ENCODE measurements at regions not wholly inside any gene's neighbourhood (a gene's known extent, or its start where the extent isn't known, plus 50 kb on each side); places are given as distances from the start of the nearest gene placed in this dataset.
"Not testable (repeated sequence)": the region's sequence is repeated elsewhere in the genome, so short reads cannot be mapped to it uniquely, and the experiment has no call there.

- H3K9me3 ChIP-seq (ENCODE audit: control insufficient read depth, insufficient read depth, low read depth, low read length), result no peaks in the 10 kb centered on the region
These were observed 435.0 kb upstream of the CCDC179 start for GRCh38 chr11:23295241-23295640.

GRCh38 chr11:23308041-23308440 lies 447.8 kb upstream of the CCDC179 start:
- no peak overlapping the region for H3K9ac ChIP-seq (ENCODE audit: low read length)
- no peaks in the 10 kb centered on the region for H3K27me3 ChIP-seq (ENCODE audit: control insufficient read depth, insufficient read depth, low read length)
- no peaks in the 10 kb centered on the region for H3K9me3 ChIP-seq (ENCODE audit: control insufficient read depth, insufficient read depth, low read depth, low read length)
- H3K4me1 ChIP-seq (ENCODE audit: control insufficient read depth, insufficient read depth, low read length), result no peaks in the 10 kb centered on the region
- H3K27ac ChIP-seq (ENCODE audit: low read depth, low read length), result no peak overlapping the region
- H3K36me3 ChIP-seq (ENCODE audit: control insufficient read depth, insufficient read depth, low read length), result no peaks in the 10 kb centered on the region
- no peak overlapping the region for H3K4me3 ChIP-seq (ENCODE audit: low read depth, low read length)

More at GRCh38 chr11:23295241-23295640, 435.0 kb upstream of the CCDC179 start:
- no peak overlapping the region for H3K27ac ChIP-seq (ENCODE audit: low read depth, low read length)
- no peak overlapping the region for H3K9ac ChIP-seq (ENCODE audit: low read length)
- H3K4me3 ChIP-seq (ENCODE audit: low read depth, low read length), result no peak overlapping the region
- H3K36me3 ChIP-seq (ENCODE audit: control insufficient read depth, insufficient read depth, low read length), result no peaks in the 10 kb centered on the region
- no peaks in the 10 kb centered on the region for H3K27me3 ChIP-seq (ENCODE audit: control insufficient read depth, insufficient read depth, low read length)
- no peaks in the 10 kb centered on the region for H3K4me1 ChIP-seq (ENCODE audit: control insufficient read depth, insufficient read depth, low read length)

GRCh38 chr11:23310276-23310675 lies 450.0 kb upstream of the CCDC179 start:
- no peak overlapping the region for H3K9ac ChIP-seq (ENCODE audit: low read length)
- no peaks in the 10 kb centered on the region for H3K36me3 ChIP-seq (ENCODE audit: control insufficient read depth, insufficient read depth, low read length)
- no peaks in the 10 kb centered on the region for H3K9me3 ChIP-seq (ENCODE audit: control insufficient read depth, insufficient read depth, low read depth, low read length)
- H3K27ac ChIP-seq (ENCODE audit: low read depth, low read length), result no peak overlapping the region
- no peak overlapping the region for H3K4me3 ChIP-seq (ENCODE audit: low read depth, low read length)
- H3K27me3 ChIP-seq (ENCODE audit: control insufficient read depth, insufficient read depth, low read length), result no peaks in the 10 kb centered on the region
- no peaks in the 10 kb centered on the region for H3K4me1 ChIP-seq (ENCODE audit: control insufficient read depth, insufficient read depth, low read length)

GRCh38 chr11:23311986-23312940 lies 452.0 kb upstream of the CCDC179 start:
- H3K27ac ChIP-seq (ENCODE audit: low read depth, low read length), result no peak overlapping the region
- H3K27me3 ChIP-seq (ENCODE audit: control insufficient read depth, insufficient read depth, low read length), result no peaks in the 10 kb centered on the region
- no peak overlapping the region for H3K4me3 ChIP-seq (ENCODE audit: low read depth, low read length)

GRCh38 chr11:23313001-23313400 lies 452.7 kb upstream of the CCDC179 start:
- no peaks in the 10 kb centered on the region for H3K4me1 ChIP-seq (ENCODE audit: control insufficient read depth, insufficient read depth, low read length)
- no peak overlapping the region for H3K9ac ChIP-seq (ENCODE audit: low read length)
- 0 out of 2 replicates have a peak, but pooled peaks cover 3% of the 10 kb centered on the region for H3K9me3 ChIP-seq (ENCODE audit: control insufficient read depth, insufficient read depth, low read depth, low read length)
- no peaks in the 10 kb centered on the region for H3K36me3 ChIP-seq (ENCODE audit: control insufficient read depth, insufficient read depth, low read length)
- no peak overlapping the region for H3K27ac ChIP-seq (ENCODE audit: low read depth, low read length)
- no peak overlapping the region for H3K4me3 ChIP-seq (ENCODE audit: low read depth, low read length)
- H3K27me3 ChIP-seq (ENCODE audit: control insufficient read depth, insufficient read depth, low read length), result no peaks in the 10 kb centered on the region

More at GRCh38 chr11:23311986-23312940, 452.0 kb upstream of the CCDC179 start:
- Histone ChIP-seq H3K4me1 (ENCODE audit: control insufficient read depth, insufficient read depth, low read length) (no peaks in the 10 kb centered on the region), H3K9ac (ENCODE audit: low read length) (no peak overlapping the region), H3K9me3 (ENCODE audit: control insufficient read depth, insufficient read depth, low read depth, low read length) (0 out of 2 replicates have a peak, but pooled peaks cover 3% of the 10 kb centered on the region), H3K36me3 (ENCODE audit: control insufficient read depth, insufficient read depth, low read length) (no peaks in the 10 kb centered on the region)

- Histone ChIP-seq H3K27me3 (ENCODE audit: control insufficient read depth, insufficient read depth, low read length) (no peaks in the 10 kb centered on the region), H3K36me3 (ENCODE audit: control insufficient read depth, insufficient read depth, low read length) (no peaks in the 10 kb centered on the region), H3K4me1 (ENCODE audit: control insufficient read depth, insufficient read depth, low read length) (no peaks in the 10 kb centered on the region), H3K27ac (ENCODE audit: low read depth, low read length) (no peak overlapping the region), H3K9ac (ENCODE audit: low read length) (no peak overlapping the region), H3K4me3 (ENCODE audit: low read depth, low read length) (no peak overlapping the region), H3K9me3 (ENCODE audit: control insufficient read depth, insufficient read depth, low read depth, low read length) (0 out of 2 replicates have a peak, but pooled peaks cover 3% of the 10 kb centered on the region)
These were observed 453.9 kb upstream of the CCDC179 start for GRCh38 chr11:23314162-23314561.

GRCh38 chr11:23315286-23315685 lies 455.0 kb upstream of the CCDC179 start:
- no peaks in the 10 kb centered on the region for H3K36me3 ChIP-seq (ENCODE audit: control insufficient read depth, insufficient read depth, low read length)
- H3K9me3 ChIP-seq (ENCODE audit: control insufficient read depth, insufficient read depth, low read depth, low read length), result peaks cover 10% of the 10 kb centered on the region
- no peak overlapping the region for H3K4me3 ChIP-seq (ENCODE audit: low read depth, low read length)
- no peaks in the 10 kb centered on the region for H3K4me1 ChIP-seq (ENCODE audit: control insufficient read depth, insufficient read depth, low read length)
- no peak overlapping the region for H3K9ac ChIP-seq (ENCODE audit: low read length)
- H3K27ac ChIP-seq (ENCODE audit: low read depth, low read length), result no peak overlapping the region
- no peaks in the 10 kb centered on the region for H3K27me3 ChIP-seq (ENCODE audit: control insufficient read depth, insufficient read depth, low read length)

GRCh38 chr11:23317816-23318215 lies 457.5 kb upstream of the CCDC179 start:
- Histone ChIP-seq H3K27me3 (ENCODE audit: control insufficient read depth, insufficient read depth, low read length) (no peaks in the 10 kb centered on the region), H3K9me3 (ENCODE audit: control insufficient read depth, insufficient read depth, low read depth, low read length) (peaks cover 27% of the 10 kb centered on the region), H3K27ac (ENCODE audit: low read depth, low read length) (no peak overlapping the region), H3K4me3 (ENCODE audit: low read depth, low read length) (no peak overlapping the region), H3K4me1 (ENCODE audit: control insufficient read depth, insufficient read depth, low read length) (no peaks in the 10 kb centered on the region), H3K9ac (ENCODE audit: low read length) (no peak overlapping the region), H3K36me3 (ENCODE audit: control insufficient read depth, insufficient read depth, low read length) (no peaks in the 10 kb centered on the region)

GRCh38 chr11:23318670-23319069 lies 458.4 kb upstream of the CCDC179 start:
- Histone ChIP-seq H3K4me3 (ENCODE audit: low read depth, low read length) (no peak overlapping the region), H3K9me3 (ENCODE audit: control insufficient read depth, insufficient read depth, low read depth, low read length) (peaks cover 27% of the 10 kb centered on the region), H3K27ac (ENCODE audit: low read depth, low read length) (no peak overlapping the region), H3K36me3 (ENCODE audit: control insufficient read depth, insufficient read depth, low read length) (no peaks in the 10 kb centered on the region), H3K27me3 (ENCODE audit: control insufficient read depth, insufficient read depth, low read length) (no peaks in the 10 kb centered on the region), H3K9ac (ENCODE audit: low read length) (no peak overlapping the region), H3K4me1 (ENCODE audit: control insufficient read depth, insufficient read depth, low read length) (no peaks in the 10 kb centered on the region)

GRCh38 chr11:23320131-23320530 lies 459.9 kb upstream of the CCDC179 start:
- no peak overlapping the region for H3K9ac ChIP-seq (ENCODE audit: low read length)
- H3K4me3 ChIP-seq (ENCODE audit: low read depth, low read length), result no peak overlapping the region
- H3K27me3 ChIP-seq (ENCODE audit: control insufficient read depth, insufficient read depth, low read length), result no peaks in the 10 kb centered on the region
- no peaks in the 10 kb centered on the region for H3K36me3 ChIP-seq (ENCODE audit: control insufficient read depth, insufficient read depth, low read length)
- H3K9me3 ChIP-seq (ENCODE audit: control insufficient read depth, insufficient read depth, low read depth, low read length), result peaks cover 27% of the 10 kb centered on the region
- no peak overlapping the region for H3K27ac ChIP-seq (ENCODE audit: low read depth, low read length)
- H3K4me1 ChIP-seq (ENCODE audit: control insufficient read depth, insufficient read depth, low read length), result no peaks in the 10 kb centered on the region

- not testable (repeated sequence) for H3K9me3 ChIP-seq (ENCODE audit: control insufficient read depth, insufficient read depth, low read depth, low read length); H3K9ac ChIP-seq (ENCODE audit: low read length); H3K36me3 ChIP-seq (ENCODE audit: control insufficient read depth, insufficient read depth, low read length); H3K27ac ChIP-seq (ENCODE audit: low read depth, low read length); H3K4me1 ChIP-seq (ENCODE audit: control insufficient read depth, insufficient read depth, low read length); H3K27me3 ChIP-seq (ENCODE audit: control insufficient read depth, insufficient read depth, low read length); H3K4me3 ChIP-seq (ENCODE audit: low read depth, low read length)
These were observed 475.3 kb upstream of the CCDC179 start for GRCh38 chr11:23335586-23335985.

Measured in HUES6 (cell line).